SU-DHL-6 (cell line): ENCODE measurements at regions not wholly inside any gene's neighbourhood (a gene's known extent, or its start where the extent isn't known, plus 50 kb on each side); places are given as distances from the start of the nearest gene placed in this dataset.

Experiments
- CTCF ChIP-seq: fragments of 200-600 bp; sonication (generic); IDR thresholded peaks from one replicate; pipeline ENCODE4 v1.5.1; 2017; ENCODE audit warnings: antibody characterized with exemption, mild to moderate bottlenecking, low read length, moderate library complexity; ENCODE audit not compliant: insufficient read depth, poor library complexity, severe bottlenecking
- EZH2phosphoT487 ChIP-seq: fragments of 200-600 bp; sonication (generic), shearing (Covaris generic); conservative IDR thresholded peaks from 2 replicates; pipeline ENCODE4 v1.6.1; 2018; ENCODE audit warnings: mild to moderate bottlenecking, antibody characterized with exemption, low read length, moderate library complexity, mixed read lengths

- no peak for TF ChIP-seq CTCF
- TF ChIP-seq EZH2phosphoT487 = no peak
Measured at GRCh38 chr5:3818624-3819023, 223.0 kb downstream of the IRX1 start.
